Esophagus muscularis mucosa (tissue), 3 donors: ENCODE measurements at regions not wholly inside any gene's neighbourhood (a gene's known extent, or its start where the extent isn't known, plus 50 kb on each side); places are given as distances from the start of the nearest gene placed in this dataset.

Source experiments
- CTCF ChIP-seq, 3 experiments: fragments of 200-600 bp in 2 of 3; fragments of 450-650 bp in 1 of 3; sonication (generic) in 2 of 3; IDR thresholded peaks; one replicate each; pipeline ENCODE4 v1.5.1; 2017 to 2019; ENCODE audit warnings: antibody characterized with exemption in 3 of 3, mild to moderate bottlenecking in 2 of 3, moderate library complexity in 1 of 3
- EP300 ChIP-seq: sonication (generic); formaldehyde crosslinking; IDR thresholded peaks from one replicate; pipeline ENCODE4 v1.6.1; 2017; ENCODE audit warnings: antibody characterized with exemption

GRCh38 chr22:49035818-49036457, 791.7 kb downstream of the BRD1 start:
- no peak for TF ChIP-seq EP300
- no peak for TF ChIP-seq CTCF (IDR thresholded peaks at IDR 0.05)
